ENCODE measurements at regions not wholly inside any gene's neighbourhood (a gene's known extent, or its start where the extent isn't known, plus 50 kb on each side); places are given as distances from the start of the nearest gene placed in this dataset.

DNA sequence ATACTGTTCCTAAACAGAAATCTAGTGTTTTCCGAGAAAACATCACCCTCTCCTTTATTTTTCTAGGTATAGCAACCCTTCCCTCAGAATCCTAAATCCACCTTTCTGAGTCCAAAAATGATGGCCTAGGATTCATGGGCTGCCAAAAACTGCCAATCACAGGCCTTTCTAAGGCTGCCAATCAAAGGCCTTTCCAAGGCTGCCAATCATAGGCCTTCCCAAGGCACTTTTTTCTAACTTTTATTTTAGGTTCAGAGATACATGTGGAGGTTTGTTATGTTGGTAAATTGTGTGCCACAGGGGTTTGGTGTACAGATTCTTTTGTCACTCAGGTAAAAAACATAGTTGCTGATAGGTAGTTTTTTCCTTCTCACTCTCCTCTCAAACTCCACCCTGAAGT lies 673.7 kb downstream of the FAT4 start:
- H3K9me3 Mint-ChIP-seq, result peaks cover 2% of the 10 kb centered on the region
- TF ChIP-seq, protein P1, sequence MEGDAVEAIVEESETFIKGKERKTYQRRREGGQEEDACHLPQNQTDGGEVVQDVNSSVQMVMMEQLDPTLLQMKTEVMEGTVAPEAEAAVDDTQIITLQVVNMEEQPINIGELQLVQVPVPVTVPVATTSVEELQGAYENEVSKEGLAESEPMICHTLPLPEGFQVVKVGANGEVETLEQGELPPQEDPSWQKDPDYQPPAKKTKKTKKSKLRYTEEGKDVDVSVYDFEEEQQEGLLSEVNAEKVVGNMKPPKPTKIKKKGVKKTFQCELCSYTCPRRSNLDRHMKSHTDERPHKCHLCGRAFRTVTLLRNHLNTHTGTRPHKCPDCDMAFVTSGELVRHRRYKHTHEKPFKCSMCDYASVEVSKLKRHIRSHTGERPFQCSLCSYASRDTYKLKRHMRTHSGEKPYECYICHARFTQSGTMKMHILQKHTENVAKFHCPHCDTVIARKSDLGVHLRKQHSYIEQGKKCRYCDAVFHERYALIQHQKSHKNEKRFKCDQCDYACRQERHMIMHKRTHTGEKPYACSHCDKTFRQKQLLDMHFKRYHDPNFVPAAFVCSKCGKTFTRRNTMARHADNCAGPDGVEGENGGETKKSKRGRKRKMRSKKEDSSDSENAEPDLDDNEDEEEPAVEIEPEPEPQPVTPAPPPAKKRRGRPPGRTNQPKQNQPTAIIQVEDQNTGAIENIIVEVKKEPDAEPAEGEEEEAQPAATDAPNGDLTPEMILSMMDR (conservative IDR thresholded peaks at IDR 0.05), result no peak
- DNase-seq (ENCODE audit: low read depth, low spot score), result no peak
- H3K27me3 Mint-ChIP-seq (ENCODE audit: low read depth), result no peaks in the 10 kb centered on the region
- no peak overlapping the region for H3K27ac Mint-ChIP-seq (ENCODE audit: unreplicated experiment)
- peaks cover 8% of the 10 kb centered on the region for H3K4me1 Mint-ChIP-seq
- no peak overlapping the region for H3K4me3 Mint-ChIP-seq
- no peaks in the 10 kb centered on the region for H3K36me3 Mint-ChIP-seq (ENCODE audit: low read depth)

DNA sequence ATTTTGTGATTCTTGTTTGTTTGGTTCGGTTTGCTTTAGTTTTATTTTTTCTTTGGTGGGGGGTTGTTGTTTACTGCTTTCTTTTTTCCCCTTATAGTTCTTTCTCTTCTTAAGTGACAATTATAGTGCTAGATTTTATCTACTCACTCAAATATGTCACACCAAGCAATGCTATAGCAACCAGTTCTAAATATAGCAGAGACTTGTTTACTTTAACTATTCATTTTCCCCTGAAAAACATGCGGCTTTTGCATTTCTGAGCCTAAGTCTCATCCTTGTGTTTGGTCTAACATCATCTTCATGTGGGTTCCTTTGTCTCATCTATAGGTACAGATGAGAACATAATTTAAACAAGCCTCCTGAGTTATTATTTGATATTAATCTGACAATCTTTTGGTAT lies 676.6 kb downstream of the FAT4 start:
- peaks cover 2% of the 10 kb centered on the region for H3K9me3 Mint-ChIP-seq
- no peak for DNase-seq (ENCODE audit: low read depth, low spot score)
- no peak overlapping the region for H3K4me3 Mint-ChIP-seq
- H3K4me1 Mint-ChIP-seq, result no peaks in the 10 kb centered on the region
- no peaks in the 10 kb centered on the region for H3K27me3 Mint-ChIP-seq (ENCODE audit: low read depth)
- TF ChIP-seq, protein P1 (conservative IDR thresholded peaks at IDR 0.05), result no peak
- no peak overlapping the region for H3K27ac Mint-ChIP-seq (ENCODE audit: unreplicated experiment)
- H3K36me3 Mint-ChIP-seq (ENCODE audit: low read depth), result no peaks in the 10 kb centered on the region

DNA sequence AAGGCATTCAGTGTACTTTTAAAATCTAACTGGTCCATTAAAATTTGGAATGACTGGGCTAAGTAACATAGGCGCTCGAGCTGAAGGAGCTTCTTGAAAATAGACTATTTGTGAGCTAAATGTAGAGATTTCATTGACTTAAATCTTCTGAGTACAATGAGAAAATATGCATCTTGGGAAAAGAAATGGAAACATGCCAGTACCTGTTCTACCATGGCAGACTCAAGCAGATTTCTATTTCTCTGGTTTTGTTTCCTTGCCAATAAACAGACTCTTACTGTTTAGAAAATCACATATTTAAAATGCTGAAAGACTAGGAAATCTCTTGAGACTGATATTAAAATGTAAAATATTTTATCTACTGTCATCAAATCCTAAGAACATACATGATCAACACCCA lies 678.1 kb downstream of the FAT4 start:
- H3K27ac Mint-ChIP-seq (ENCODE audit: unreplicated experiment), result no peak overlapping the region
- H3K4me1 Mint-ChIP-seq, result no peaks in the 10 kb centered on the region
- no peaks in the 10 kb centered on the region for H3K36me3 Mint-ChIP-seq (ENCODE audit: low read depth)
- no peak overlapping the region for H3K4me3 Mint-ChIP-seq
- no peaks in the 10 kb centered on the region for H3K9me3 Mint-ChIP-seq
- no peaks in the 10 kb centered on the region for H3K27me3 Mint-ChIP-seq (ENCODE audit: low read depth)
- no peak for DNase-seq (ENCODE audit: low read depth, low spot score)
- TF ChIP-seq, protein P1 (conservative IDR thresholded peaks at IDR 0.05), result no peak

DNA sequence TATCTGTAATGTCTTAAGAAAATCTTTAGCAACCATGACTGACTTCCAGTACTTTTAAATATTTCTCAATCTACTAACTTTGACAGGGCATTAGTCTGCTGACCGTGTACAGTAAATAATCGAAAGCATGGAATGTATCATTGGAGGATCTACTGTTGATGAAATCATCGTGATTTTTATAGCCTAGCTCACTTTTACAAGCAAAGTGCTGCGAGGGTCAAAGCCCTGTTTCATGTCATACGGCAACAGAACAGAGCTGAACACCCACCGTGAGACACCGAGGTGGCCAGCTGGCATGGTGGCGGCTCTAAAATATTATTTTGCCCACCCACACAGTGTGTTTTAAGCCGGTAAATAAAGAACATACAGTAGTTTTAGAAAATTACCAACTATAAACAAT lies 679.3 kb downstream of the FAT4 start:
- TF ChIP-seq, protein P1 (conservative IDR thresholded peaks at IDR 0.05), result no peak
- Mint-ChIP-seq H3K27me3 (ENCODE audit: low read depth) (no peaks in the 10 kb centered on the region), H3K27ac (ENCODE audit: unreplicated experiment) (no peak overlapping the region), H3K4me3 (no peak overlapping the region), H3K9me3 (no peaks in the 10 kb centered on the region), H3K36me3 (ENCODE audit: low read depth) (no peaks in the 10 kb centered on the region), H3K4me1 (no peaks in the 10 kb centered on the region)
- DNase-seq (ENCODE audit: low read depth, low spot score), result no peak

DNA sequence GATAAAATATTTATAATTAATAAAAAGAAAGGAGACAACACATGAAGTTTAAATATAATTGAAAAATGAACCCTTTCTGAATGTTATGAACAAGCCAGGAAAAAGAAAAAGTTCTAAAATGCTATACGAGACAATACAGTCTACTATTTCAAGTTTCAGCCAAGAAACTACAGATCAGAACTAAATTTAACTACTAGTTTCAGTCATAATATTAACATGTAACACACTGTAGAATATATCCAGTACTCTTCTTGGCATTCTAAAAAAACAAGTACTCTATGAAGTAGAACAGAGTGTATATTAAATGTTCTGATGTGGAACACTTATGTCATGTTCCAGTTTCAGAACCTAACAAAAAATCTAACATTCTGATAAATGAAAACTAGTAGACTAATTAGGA lies 679.7 kb downstream of the FAT4 start:
- no peak for DNase-seq (ENCODE audit: low read depth, low spot score)
- Mint-ChIP-seq H3K4me1 (no peaks in the 10 kb centered on the region), H3K4me3 (no peak overlapping the region), H3K9me3 (no peaks in the 10 kb centered on the region), H3K27ac (ENCODE audit: unreplicated experiment) (no peak overlapping the region), H3K27me3 (ENCODE audit: low read depth) (no peaks in the 10 kb centered on the region), H3K36me3 (ENCODE audit: low read depth) (no peaks in the 10 kb centered on the region)
- TF ChIP-seq, protein P1 (conservative IDR thresholded peaks at IDR 0.05), result no peak

DNA sequence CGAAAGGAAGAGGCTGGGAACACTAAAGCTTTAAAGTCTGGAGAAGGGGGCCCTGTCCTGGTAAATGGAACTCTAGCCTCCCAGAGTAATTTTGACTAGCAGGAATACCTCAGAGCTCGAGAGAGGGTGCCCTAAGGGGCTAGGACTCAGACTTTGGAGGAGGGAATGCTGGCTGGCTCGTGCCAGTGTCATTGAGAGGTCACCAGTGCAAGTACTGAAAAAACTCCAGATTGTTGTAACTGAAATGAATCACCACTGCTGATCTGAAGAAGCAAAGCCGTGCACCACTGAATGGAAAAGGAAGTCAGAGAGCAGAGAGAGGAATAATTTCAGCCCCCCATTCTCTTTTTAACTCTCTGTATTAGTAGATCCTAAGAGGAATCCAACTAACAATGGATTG lies 690.2 kb downstream of the FAT4 start:
- Mint-ChIP-seq H3K4me1 (peaks cover 10% of the 10 kb centered on the region), H3K36me3 (ENCODE audit: low read depth) (no peaks in the 10 kb centered on the region), H3K27ac (ENCODE audit: unreplicated experiment) (no peak overlapping the region), H3K4me3 (no peak overlapping the region), H3K9me3 (peaks cover 3% of the 10 kb centered on the region), H3K27me3 (ENCODE audit: low read depth) (no peaks in the 10 kb centered on the region)
- TF ChIP-seq, protein P1 (conservative IDR thresholded peaks at IDR 0.05), result no peak
- no peak for DNase-seq (ENCODE audit: low read depth, low spot score)

Data from neural crest cell (in vitro differentiated cells).